ENCODE measurements at regions not wholly inside any gene's neighbourhood (a gene's known extent, or its start where the extent isn't known, plus 50 kb on each side); places are given as distances from the start of the nearest gene placed in this dataset.

DNA sequence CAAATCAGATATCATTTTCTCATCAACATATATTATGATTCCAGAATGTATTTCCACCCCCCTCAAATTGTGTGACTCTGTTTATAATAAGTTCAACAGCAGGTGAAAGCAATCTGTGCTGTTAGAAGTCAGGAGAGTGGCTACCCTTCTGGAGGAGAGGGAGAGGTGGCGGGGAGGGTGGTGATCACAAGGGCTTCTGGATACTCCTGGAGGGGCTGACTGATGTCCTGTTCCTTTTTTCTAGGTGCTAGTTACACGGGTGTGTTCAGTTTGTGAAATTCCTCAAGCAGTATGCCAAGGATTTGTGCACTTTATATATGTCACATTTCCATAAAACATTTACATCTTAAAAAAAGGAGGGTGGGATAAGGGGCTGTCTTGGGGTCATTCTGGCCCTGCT is 119.1 kb downstream of the IRF8 start:
- DNase-seq (ENCODE audit: low read depth in 2 of 2), result no peak

DNA sequence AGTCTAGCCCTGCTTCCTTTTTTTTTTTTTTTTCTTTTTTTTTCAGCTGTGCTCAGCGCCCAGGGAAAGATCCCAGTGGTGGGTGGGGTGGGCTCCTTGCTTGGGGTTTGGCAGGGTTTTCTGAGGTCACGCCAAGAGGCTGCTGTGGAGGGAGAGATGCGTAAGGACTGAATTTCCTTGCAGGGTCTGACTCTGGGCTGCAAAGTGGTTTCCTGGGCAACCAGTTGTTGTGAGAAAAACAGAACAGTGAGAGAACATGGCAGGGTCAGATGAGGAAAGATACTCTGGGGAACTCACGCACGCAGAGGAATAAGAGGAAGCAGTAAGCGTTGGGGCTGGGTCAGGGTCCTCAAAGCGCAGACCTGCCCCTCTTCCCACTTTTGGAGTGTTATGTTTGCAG is 119.5 kb downstream of the IRF8 start:
- DNase-seq (ENCODE audit: low read depth in 2 of 2), result no peak

DNA sequence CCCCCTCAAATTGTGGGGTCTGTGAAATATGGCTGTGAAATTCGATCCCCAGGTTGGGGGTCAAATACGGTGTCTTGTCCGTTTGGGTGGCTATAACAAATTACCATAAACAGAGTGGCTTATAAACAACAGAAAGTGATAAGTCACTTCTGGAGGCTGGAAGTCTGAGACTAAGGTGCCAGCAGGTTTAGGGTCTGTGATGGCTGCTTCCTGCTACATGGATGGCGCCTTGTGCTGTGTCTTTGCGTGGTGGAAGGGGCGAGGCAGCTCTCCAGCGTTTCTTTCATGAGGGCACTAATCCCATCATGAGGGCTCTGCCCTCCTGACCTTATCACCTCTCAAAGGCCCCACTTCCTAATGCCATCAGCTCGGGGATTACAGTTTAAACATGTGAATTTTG is 120.0 kb downstream of the IRF8 start:
- DNase-seq (ENCODE audit: low read depth in 2 of 2), result no peak

DNA sequence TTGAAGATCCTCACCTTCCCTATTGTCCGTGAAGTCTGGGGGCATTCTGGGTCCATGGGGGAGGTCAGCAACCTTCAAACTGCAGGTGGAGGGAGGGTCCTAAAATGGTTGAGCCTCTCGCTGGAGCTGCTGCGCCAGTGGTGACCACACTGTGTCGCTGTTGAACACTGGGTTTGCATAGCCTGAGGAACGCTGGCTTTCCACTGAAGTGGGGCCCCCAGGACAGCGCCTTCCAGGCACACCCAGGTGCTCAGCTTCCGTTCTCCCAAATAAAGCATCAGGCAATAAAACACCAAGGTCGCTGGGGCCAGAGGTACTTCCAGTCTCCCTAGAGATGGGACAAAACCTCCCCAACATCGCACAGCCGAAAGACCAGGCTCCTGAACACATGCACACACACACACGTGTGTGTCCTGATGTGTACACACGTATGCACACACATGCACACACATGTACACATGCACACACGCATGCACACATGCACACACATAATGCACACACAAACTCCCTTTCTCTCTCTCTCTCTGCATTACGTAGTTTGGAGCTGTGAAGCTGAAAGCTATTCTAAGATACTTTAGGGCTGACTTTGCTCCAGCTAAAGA is 120.6 kb downstream of the IRF8 start:
- no peak for DNase-seq (ENCODE audit: low read depth in 2 of 2)

DNA sequence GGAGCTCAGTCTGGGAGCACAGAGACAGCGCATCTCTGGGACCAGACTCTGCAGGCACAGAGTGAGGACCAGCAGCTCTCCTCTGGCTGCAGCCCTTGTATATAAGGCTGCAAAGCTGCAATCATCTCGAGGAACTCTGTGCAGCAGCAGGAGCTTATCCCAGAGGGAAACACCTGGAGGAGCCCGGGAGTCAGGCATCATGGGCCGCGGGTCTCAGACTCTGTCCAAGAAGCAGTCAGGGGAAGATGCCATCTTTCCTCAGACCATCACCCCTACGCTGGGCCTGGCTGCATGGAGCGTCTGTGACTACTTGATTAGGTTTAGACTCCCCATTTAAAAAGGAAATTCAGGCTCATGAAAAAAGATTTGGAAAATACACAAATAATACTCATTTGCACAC is 122.0 kb downstream of the IRF8 start:
- DNase-seq (ENCODE audit: low read depth in 2 of 2), result no peak

DNA sequence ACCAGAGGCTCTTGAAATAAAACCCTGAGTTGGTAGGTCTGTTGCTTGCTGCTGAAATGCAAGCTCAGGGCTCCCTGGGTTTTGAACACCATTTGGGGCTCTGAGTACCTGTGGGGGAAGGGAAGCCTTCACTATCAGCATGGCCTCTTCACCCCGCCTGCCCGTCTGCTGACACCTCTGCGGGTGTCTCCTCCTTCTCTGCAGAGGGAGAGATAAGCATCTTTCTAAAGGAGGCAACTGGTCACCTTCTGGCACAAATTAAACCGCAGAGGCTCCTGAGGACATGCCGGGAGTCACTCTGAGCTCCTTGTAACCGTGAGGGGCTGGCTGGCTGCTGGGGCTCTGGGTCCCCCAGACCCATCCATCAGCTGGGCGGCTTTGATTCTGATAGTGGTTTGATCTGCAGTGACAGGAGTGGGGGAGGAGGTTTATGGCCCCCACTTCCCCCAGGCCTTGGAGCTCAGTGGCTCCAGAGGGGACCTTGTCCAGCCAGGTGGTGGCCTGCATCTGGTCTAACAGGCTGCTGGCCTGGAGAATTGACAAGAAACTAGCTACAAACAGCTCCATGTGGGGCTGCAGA is 123.5 kb downstream of the IRF8 start:
- no peak for DNase-seq (ENCODE audit: low read depth in 2 of 2)

DNA sequence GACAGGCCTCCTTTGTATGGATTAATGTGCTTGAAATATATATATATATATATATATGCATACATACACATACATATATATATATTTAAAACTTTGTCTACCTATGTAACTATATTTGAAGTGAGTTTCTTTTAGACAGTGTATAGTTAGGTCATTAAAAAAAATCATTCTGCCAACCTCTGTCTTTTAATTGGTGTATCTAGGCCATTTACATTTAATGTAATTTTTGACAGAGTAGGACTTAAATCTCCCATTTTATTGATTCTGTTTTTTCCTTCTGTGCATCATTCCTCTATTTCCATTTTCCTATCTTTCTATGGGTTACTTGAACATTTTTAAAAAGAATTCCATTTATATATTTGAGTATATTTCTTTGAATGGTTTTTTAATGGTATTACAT is 125.2 kb downstream of the IRF8 start:
- DNase-seq (ENCODE audit: low read depth in 2 of 2), result no peak

DNA sequence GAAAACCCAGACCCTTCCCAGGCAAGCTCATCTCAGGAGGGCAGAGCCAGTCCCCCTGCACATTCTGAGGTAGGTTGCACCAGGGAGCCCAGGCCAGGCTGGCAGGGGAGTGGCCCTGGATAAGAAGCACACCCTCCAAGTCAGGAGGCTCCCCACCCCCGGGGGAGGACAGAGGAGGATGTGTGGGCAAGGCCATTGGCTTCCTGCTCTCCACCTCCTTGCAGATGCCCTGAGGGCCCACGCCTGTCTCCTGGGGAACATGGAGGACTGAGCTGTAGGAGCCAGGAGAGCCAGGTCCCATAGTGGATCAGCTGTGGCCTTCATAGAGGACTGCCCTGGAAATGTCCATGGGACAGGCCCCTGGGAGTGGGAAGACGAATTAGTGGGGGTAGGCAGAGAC is 126.7 kb downstream of the IRF8 start:
- no peak for DNase-seq (ENCODE audit: low read depth in 2 of 2)

DNA sequence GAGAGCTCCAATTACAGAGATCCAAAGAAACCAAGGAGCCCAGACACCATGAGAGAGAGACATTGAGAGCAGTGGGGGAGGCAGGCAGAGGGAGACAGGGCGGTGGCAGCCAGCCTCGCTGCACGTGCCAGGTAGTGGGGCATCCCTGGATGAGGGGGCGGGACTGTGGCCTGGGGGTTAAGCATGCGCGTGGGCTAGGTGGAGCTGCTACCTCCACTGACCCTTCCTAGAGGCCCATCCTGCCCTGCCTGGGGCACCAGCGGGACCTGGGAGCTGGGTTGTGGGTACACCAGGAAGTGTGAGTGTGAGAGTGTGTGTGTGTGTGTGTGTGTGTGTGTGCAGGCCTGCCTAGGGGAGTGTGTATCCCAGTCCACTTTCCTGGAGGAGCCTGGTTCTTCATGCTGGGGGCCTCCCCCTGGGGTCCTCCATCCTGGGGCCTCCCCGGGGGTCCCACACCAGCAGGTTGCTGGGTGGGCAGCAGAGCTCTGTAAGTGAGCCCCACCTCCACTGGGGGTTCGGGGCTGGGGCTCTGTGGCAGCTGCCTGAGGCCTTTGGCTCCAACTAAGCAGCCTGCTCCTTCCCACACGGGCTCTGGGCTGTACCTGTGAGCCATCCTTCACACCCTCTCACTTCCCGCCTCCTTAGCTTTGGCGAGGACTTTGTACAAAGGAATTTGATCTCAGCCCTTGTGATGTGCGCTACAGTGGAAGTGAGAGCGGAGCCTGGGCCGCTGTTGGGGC is 127.4 kb downstream of the IRF8 start:
- no peak for DNase-seq (ENCODE audit: low read depth in 2 of 2)

DNA sequence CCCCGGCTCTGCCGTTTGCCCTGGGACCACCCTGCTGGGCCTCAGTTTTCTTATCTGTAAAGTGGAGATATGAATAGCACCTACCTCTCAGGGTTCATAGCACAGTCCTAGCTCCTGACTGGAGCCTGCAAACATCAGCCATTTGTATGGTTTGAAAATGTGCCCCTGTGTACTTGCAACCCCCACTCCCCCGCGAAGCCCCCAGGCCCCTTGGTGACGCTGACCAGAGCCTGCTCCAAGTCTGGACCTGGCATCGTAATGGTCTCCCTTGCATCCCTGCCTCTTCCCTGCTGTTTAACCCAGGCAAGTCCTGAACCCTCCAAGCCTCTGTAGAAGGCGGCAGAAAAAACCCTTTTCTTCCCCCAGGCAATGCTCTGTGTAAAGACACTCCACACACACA is 128.0 kb downstream of the IRF8 start:
- no peak for DNase-seq (ENCODE audit: low read depth in 2 of 2)

DNA sequence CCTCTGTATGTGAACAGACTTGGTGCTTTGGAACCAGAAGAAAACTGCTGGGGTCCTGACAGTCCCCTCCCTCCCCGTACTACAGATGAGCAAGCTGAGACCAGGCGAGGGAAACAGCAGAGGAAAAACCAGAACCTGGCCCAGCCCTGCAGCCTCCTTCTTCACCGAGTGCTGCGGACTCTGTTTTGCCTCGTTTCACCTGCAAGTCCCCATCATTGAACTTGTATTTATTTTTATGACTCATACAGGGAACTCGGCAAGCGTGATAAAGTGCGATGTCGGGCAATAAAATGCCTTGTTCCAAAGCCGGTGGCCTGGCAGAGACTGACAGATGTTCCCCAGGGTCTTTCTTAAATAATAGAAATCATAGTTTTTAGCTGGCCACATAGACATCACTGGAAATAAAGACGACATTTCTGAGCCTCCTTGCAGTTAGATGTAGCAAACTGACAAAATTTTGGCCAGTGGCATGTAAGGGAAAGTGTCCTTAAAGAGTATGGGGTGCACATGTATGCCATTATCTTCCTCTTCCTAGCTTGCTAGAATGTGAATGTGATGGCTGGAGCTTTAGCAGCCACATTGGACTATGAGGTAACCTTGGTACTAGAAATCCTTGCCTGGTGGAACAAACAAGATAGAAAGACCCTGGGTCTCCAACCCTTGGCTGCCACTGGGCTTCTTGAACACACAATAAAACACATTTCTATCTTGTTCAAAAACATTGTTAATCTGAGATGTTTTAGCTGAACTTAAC is 128.6 kb downstream of the IRF8 start:
- DNase-seq (ENCODE audit: low read depth in 2 of 2), result no peak

DNA sequence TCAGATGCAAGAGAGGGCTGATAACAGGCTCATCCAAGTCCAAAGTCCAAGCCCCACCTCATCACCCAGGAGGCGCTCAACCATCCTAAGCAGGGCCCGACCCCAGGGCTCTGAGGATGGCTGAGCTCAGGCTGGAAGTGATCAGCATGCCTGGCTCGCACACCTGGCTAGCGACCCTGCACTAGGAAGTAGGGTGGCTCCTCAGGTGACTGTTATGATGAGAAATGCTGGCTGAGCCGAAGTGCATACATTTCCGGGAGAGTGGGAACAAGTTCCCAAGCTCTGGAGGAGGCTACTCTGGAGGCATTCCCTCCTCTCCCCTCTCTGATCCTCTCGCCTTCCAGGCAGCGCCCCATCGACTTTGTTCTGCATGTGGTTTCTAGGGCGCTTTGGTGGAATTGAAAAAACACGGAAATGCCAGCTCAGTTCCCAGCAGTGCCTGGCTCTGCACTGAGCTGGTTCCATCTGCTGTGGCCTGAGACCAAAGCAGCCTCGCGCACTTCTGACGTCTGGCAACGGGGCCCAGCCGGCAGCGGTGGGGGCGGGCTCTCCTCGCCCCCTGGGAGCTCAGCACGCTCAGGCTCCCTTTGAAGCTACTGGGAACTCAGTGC is 130.3 kb downstream of the IRF8 start:
- no peak for DNase-seq (ENCODE audit: low read depth in 2 of 2)

DNA sequence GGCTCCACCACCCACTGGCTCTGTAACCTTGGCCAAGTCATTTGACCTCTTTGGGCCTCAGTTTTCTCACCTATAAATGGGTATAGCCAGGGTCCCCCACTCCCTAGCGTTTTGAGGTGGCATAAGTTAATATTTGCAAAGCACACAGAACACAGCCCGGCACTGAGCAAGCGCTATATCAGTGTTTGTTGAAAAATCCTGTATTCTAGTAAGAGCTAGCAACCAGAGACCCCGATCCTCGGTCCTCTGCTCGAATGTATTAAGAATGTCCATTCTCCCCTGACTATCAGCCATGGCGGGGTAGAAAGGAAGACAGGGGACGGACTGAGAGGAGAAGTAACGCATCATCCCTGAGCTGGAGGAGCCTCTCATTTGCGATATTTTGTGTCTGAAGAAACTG is 131.2 kb downstream of the IRF8 start:
- DNase-seq (ENCODE audit: low read depth in 2 of 2), result no peak

DNA sequence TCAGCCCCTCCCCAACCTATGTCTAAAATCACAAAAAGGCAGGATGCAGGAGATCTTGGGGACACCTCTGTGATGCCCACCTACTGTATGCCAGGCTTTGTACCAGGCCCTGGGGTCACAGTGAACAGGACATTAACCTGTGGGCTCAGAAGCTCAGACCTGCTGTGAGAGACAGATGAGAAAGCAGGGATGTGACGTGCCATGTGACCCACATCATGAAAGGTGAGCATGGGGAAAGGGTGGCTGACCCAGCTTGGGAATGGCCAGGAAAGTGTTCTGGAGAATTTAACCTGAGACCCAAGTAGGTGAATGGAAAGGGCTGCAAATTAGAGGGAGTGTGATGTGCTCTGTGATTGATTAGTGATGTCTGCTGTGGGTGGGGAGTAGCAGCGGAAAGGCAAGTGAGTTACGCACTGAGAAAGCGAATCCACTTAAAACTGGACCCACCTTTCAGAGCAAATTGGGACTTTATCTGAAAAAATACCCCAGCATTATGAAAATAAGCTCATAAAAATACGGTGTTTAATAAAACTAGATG is 132.2 kb downstream of the IRF8 start:
- DNase-seq (ENCODE audit: low read depth in 2 of 2), result no peak

DNA sequence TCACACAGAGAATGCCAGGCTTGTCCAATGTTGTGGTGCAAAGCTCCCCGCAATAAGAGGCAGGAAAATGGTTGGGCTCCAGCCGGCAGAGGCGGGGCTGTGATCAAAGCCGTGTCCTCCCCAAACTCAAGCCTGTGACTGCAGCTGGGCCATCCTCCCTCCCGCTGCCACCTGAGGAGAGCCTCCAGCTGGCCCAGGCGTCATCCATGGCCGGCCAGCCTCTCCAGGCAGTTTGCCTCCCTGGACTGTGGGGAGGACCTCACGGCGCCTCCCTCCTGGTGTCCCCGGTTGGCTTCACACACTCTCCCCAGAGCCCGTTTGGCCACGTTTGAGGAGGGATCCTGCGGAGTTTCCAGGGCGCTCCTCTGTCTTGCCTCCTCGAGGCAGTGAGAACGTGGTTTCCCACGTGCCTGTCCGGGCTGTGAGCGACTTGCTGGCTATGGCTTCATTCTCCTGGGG is 134.1 kb downstream of the IRF8 start:
- no peak for DNase-seq (ENCODE audit: low read depth in 2 of 2)

DNA sequence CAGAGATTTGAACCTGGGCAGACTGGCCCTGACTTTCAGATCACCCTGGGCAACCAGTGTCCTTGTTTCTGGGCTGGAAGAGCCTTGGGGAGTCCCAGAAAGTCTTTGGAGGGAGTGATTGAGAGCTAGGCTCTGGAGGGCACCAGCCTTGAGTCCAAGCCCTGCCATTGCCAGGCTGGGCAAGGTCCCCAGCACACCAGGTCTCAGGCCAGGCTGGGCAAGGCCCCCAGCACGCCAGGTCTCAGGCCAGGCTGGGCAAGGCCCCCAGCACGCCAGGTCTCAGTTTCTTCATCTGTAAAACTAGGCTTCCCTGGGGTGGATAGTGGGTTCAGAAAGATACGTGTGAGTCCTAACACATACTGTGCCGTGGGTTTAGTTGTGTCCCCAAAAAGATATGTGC is 135.0 kb downstream of the IRF8 start:
- DNase-seq (ENCODE audit: low read depth in 2 of 2), result no peak

DNA sequence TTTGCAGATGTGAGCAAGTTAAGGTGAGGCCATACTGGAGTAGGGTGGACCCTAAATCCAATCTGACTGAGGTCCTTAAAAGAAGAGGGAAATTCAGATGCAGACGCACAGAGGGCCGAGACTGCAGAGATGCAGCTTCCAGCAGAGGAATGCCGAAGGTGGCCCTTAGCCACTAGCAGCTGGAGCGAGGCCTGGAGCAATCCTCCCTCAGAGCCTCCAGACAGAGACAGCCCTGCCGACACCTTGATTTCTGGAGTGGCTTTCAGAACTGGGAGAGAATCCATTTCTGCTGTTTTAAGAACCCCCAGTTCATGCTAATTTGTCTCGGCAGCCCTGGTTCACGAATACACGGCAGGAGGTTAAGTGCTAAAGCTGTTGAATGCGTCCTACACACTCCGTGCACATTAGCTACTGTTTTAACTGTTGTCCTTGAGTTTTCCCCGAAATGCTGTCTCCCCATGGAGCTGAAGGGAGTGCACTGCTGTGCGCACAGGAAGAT is 135.5 kb downstream of the IRF8 start:
- DNase-seq (ENCODE audit: low read depth in 2 of 2), result no peak

DNA sequence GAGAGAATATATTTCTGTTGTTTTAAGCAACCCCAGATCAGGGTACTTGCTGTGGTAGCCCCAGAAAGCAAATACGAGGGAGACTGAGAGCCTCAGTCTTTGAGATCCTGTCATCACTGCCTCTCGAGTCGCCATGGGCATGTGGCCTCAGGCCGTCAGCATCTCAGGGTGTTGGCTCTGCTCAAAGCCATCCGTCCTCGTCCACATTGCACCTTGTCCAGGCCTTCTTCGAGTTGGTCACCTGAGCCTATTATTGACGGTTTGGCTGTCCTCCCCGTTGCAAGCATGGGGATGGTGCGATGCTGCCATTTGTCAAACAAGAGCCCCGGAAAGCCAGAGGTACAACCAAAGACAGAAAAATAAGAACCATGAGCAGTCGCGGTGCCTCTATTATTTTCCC is 136.9 kb downstream of the IRF8 start:
- no peak for DNase-seq (ENCODE audit: low read depth in 2 of 2)

DNA sequence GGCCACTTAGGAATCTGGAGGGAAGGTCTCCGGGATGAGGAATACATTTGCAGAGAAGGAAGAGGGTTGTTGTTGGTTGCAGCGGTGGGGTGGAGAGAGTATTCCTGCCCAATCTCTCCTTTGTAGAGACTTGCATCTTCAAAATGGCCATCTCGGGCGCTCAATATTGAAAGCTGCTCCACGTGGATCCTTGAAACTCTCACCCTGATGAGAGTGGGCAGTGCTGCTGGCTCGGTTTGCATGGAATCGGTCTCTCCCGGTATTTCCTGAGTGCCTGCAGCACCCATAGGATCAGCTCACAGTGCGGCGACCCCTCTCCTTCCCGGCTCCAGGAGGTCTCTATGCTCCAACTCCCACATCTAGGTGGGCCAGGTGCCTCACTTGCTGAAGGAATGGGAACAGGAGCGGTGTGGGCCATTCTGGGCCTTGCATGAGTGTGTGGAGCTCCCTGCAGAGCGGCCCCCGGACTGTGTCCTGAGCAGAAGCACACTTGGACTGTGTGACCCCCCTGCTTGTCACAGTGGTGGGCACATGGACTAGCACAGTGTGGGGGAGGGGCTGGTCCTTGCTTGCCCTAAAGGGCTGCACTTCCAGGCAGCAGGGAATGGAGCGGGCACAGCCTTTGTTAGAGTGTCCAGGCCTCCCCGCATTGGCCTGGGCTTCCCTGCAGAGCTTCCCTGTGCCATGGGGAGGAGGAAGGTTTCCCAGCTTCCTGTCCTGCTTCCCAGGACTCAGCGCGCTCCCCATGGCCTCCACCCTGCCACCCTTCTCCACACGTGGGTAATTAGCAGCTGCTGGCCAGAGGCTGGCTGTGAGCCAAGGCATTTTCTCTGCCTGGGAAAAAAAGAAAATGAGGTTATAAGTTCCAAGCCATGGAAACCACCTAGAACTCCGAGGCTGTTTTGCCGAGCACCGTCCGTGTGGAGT is 139.3 kb downstream of the IRF8 start:
- no peak for DNase-seq (ENCODE audit: low read depth in 2 of 2)

DNA sequence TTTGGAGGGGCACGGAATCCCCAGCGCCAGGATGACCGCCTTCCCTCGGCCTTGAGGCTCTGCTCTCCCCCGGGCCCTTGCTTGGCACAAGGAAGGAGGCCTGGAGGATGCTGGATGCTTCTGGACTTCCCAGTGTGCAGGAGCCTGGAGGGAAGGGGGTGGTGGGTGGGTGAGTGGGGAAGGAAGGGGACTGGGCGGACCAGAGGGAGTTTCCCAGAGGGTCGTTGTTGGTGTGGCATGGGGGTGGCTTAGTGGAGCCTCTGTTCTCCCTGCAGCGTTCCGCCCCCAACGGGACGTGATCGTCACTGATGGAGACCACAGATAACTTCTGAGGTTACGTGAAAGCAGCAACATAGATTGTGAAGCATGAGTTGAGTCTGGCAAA is 140.0 kb downstream of the IRF8 start:
- DNase-seq (ENCODE audit: low read depth in 2 of 2), result no peak

DNA sequence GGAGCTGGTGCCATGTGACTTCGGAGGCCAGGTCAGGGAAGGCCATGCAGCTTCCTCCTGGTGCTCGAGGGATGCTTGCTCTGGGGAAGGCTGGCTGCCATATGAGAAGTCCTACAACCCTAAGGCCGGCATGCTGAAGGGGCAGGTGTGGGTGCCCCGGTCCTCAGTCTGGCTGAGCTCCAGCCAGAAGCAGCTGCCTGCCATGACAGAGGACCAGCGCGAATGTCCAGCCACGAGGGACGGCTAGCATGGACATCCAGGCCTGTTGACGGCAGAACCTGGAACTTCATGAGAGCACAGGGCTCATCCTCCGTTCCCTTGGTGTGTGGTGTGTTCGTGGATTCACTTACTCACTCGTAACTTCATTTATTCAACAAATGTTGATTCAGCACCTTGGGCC is 140.6 kb downstream of the IRF8 start:
- DNase-seq (ENCODE audit: low read depth in 2 of 2), result no peak

Measured in stimulated activated CD4-positive, alpha-beta T cell treated with anti-CD3 and anti-CD28 coated beads, Interleukin-15, amount 100 ng/mL, for 48 hours (primary cell).